GM12873 (cell line): ENCODE measurements at regions not wholly inside any gene's neighbourhood (a gene's known extent, or its start where the extent isn't known, plus 50 kb on each side); places are given as distances from the start of the nearest gene placed in this dataset.

ENCODE experiments used
- TF ChIP-seq, protein P1 (sequence below): IDR thresholded peaks from 2 replicates; pipeline ENCODE4 v1.5.1; 2012; ENCODE audit warnings: low read depth, mild to moderate bottlenecking, moderate library complexity, low read length, control low read depth; ENCODE audit not compliant: insufficient read depth; ENCODE audit errors: missing control alignments

DNA sequence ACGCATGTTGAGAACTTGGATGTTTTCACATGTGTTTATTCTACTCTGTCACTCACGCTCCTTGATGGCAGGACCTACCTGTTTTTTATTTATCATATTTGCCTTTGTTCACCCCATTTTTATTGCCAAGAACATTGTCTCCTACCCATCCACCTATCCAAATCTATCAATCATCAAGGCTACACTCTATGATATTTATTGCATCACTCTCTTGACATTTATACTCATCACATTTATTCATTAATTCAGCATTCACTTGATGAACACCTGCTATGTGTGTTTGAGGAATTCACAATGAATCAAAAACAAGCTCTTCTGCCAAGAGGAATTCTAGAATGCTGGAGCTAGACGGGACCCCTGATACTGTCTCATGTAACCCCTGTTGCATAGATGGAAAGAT is 94.5 kb upstream of the ZNF469 start:
- TF ChIP-seq, protein P1, sequence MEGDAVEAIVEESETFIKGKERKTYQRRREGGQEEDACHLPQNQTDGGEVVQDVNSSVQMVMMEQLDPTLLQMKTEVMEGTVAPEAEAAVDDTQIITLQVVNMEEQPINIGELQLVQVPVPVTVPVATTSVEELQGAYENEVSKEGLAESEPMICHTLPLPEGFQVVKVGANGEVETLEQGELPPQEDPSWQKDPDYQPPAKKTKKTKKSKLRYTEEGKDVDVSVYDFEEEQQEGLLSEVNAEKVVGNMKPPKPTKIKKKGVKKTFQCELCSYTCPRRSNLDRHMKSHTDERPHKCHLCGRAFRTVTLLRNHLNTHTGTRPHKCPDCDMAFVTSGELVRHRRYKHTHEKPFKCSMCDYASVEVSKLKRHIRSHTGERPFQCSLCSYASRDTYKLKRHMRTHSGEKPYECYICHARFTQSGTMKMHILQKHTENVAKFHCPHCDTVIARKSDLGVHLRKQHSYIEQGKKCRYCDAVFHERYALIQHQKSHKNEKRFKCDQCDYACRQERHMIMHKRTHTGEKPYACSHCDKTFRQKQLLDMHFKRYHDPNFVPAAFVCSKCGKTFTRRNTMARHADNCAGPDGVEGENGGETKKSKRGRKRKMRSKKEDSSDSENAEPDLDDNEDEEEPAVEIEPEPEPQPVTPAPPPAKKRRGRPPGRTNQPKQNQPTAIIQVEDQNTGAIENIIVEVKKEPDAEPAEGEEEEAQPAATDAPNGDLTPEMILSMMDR, result no peak

DNA sequence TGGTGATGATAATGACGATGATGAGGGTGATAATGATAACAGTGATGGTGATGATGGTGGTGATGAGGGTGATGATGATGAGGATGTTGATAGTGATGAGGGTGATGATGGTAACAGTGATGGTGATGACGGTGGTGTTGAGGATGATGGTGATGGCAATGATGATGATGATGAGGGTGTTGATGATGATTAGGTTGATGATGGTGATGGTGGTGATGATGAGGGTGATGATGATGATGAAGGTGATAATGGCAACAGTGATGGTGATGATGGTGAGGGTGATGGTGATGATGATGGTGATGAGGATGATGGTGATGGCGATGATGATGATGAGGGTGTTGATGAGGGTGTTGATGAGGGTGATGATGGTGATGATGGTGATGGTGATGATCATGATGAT is 93.8 kb upstream of the ZNF469 start:
- TF ChIP-seq, protein P1, result no peak

DNA sequence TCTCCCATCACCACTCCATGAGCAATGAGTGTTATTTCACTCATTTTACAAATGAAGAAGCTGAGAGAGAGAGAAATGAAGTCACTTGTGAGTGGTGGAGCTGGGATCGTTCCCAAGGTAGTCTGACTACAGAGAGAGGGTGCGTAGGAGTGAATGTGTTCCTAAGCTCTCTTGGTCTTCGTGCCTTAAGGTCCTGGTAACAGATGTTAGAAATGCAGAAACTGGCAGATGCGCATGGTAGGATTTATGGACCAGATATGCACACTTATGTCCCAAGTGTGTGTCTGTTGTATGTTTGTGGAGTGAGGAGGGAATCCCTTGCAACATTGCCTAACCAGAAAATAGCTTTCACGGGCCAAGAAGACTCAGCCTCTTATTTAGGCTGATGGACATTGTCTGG is 93.2 kb upstream of the ZNF469 start:
- TF ChIP-seq, protein P1, result no peak

DNA sequence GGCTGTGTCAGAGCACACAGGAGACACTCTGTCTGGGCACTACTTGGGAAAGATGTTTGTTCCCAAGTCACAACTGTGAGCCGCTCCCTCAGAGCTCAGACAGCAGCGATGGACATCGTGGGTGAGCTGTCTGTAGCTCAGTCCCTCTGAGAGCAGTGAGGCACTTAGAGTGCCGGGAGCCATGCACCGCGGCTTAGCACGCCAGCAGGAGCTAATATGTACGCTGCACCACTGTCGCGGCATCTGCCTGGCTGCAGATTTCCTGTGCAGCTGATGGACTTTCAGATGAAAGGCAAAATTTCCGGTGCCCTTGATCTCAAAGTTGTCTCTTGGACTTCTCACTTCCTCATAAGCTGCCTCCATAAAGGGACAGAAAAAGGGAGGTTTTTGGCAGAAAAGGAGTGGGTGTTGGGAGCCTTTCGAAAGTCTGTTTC is 92.8 kb upstream of the ZNF469 start:
- TF ChIP-seq, protein P1, result no peak

DNA sequence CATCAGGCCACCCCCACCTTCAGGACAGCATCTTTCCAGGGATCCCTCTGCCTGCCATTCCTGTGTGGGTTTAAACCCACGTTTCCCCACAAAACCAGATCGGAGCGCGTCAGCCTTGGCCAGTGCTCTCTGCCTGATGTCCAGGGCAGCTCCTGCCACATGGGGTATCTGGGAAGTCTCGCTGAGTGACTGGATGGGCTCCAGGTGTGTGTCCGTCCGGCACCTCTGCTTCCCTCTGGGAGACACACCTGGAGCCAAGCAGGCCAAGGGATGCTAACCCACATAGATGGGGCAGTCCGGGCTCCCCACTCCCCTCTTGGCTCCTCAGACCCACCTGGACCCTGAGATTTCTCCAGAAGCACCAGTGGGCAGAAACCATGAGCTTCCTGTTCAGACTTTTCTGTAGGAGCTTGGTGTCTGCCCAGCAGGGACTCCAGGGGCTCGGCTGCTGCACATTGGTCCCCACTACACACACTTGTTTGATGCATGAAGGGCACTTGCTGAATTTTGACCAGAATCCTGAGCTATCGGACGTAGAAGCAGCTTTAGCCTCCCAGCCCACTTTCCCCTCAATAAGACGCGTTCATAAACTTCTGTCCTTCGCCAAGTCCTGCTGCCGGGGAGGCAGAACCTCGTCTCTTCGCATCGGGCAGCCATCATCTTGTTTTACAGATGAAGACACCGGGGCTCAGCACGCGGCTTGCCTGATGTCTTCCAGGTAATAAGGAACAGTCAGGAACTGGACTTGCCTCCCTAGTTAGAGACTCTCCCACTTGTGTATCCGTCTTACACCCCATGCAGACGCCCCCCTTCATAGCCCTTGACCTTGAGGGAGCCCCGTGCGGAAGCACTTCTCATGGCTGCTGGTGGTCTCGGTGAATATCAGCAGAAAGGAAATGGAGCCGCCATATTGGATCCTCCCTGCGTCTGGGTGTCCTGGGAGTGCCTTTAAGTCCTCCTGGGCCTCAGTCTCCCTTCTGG is 91.6 kb upstream of the ZNF469 start:
- TF ChIP-seq, protein P1, result no peak

DNA sequence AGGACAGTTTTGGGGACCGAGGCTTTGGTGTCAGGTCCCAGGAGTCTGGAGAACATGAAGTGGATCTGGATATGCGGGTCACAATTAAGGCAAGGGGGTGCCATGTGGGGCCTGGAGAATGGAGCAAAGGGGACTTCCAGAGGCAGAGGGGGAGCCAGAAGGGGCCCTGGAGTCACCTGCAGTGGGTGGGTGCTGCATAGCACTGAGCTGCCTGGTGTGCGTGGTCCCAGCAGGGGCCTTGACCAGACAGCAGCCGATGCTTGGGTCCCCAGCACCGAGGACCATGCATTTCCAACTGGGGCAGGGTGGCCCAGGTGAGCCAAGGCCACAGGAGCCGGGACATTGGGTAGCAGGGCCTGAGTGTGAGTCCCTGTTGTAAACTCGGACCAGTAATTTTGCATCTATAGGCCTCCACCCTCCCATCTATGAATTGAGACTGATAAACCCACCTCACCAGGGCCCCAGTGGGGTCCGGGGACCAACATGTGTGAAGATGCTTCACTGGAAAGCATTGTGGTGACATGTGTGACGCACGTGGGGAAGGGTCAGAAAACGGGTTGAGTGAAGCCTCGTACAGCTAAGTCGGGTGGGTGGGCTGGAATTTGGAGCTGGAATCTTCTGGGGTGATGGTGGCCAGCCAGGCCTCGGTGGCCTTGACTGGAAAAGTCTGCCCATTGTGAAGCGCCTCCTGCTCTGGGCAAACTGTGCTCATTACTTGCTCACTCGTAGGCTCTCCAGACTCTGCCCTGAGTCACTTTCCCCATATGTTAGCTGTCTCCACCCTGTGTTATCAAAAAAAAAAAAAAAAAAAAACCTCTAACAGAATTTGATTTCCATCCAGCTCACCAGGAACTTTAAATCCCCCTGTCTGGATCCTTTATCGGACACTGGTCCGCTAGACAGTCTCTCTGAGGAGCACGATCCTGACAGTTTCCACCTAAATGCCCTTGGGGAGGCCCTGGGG is 90.5 kb upstream of the ZNF469 start:
- TF ChIP-seq, protein P1, result no peak

DNA sequence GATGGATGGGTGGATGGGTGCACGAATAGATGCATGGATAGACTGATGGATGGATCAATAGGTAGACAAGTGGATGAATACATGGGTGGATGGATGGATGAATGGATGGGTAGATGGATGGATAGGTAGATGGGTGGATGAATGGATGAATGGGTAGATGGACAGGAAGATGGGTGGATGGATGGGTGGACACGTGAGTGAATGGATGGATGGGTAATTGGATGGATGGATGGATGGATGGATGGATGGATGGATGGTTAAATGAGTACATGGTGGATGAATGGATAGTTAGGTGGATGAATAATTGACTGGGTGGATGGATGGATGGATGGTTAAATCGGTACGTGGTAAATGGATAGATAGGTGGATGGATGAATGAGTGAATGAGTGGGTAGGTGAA is 89.7 kb upstream of the ZNF469 start:
- TF ChIP-seq, protein P1, result no peak
